OCI-LY7 (cell line): ENCODE measurements at regions not wholly inside any gene's neighbourhood (a gene's known extent, or its start where the extent isn't known, plus 50 kb on each side); places are given as distances from the start of the nearest gene placed in this dataset.

Source experiments
- EZH2phosphoT487 ChIP-seq: fragments of 200-600 bp; sonication (generic); IDR thresholded peaks from 2 replicates; pipeline ENCODE4 v1.6.1; 2018; ENCODE audit warnings: low read depth, borderline replicate concordance, mild to moderate bottlenecking, mixed run types, antibody characterized with exemption, low read length, moderate library complexity, mixed read lengths
- TF ChIP-seq, protein P1 (sequence below): fragments of 200-600 bp; sonication (generic); conservative IDR thresholded peaks from 2 replicates; pipeline ENCODE4 v1.5.1; 2014; ENCODE audit warnings: mild to moderate bottlenecking, antibody characterized with exemption, low read length, moderate library complexity, mixed read lengths

DNA sequence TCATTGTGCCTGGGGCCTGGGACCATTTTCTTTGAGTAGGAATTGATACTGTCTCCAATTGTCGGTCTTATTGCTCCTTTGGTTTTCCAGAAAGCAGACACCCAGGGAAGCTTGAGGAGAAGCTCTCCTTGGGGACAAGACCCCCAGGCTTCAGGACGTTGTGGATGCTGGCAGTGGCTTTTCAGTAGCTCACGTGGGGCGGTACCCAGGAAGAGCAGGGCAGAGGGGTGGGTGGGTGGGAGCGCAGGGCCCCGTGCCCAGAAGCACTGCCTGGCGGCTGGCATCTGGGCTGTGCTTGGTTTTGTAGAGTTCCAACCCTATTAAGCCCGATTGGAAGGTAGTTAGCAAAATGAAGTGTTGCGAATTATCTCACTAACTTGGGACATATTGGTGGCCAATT is 374.2 kb upstream of the IRX1 start:
- TF ChIP-seq, protein P1, sequence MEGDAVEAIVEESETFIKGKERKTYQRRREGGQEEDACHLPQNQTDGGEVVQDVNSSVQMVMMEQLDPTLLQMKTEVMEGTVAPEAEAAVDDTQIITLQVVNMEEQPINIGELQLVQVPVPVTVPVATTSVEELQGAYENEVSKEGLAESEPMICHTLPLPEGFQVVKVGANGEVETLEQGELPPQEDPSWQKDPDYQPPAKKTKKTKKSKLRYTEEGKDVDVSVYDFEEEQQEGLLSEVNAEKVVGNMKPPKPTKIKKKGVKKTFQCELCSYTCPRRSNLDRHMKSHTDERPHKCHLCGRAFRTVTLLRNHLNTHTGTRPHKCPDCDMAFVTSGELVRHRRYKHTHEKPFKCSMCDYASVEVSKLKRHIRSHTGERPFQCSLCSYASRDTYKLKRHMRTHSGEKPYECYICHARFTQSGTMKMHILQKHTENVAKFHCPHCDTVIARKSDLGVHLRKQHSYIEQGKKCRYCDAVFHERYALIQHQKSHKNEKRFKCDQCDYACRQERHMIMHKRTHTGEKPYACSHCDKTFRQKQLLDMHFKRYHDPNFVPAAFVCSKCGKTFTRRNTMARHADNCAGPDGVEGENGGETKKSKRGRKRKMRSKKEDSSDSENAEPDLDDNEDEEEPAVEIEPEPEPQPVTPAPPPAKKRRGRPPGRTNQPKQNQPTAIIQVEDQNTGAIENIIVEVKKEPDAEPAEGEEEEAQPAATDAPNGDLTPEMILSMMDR = no peak
- no peak for TF ChIP-seq EZH2phosphoT487
